SK-N-DZ (cell line): ENCODE measurements at regions not wholly inside any gene's neighbourhood (a gene's known extent, or its start where the extent isn't known, plus 50 kb on each side); places are given as distances from the start of the nearest gene placed in this dataset.

ENCODE experiments used
- DNase-seq: peaks from one replicate; pipeline ENCODE4 v3.0.0-alpha.2; 2015; ENCODE audit warnings: low spot score

GRCh38 chr18:10306779-10307178, 147.7 kb upstream of the APCDD1 start:
- no peak for DNase-seq

GRCh38 chr18:10308154-10308553, 146.3 kb upstream of the APCDD1 start:
- no peak for DNase-seq

- no peak for DNase-seq
These were observed 143.8 kb upstream of the APCDD1 start for GRCh38 chr18:10310626-10311025.

GRCh38 chr18:10312326-10313015, 142.0 kb upstream of the APCDD1 start:
- no peak for DNase-seq

- DNase-seq, result no peak
These were observed 141.5 kb upstream of the APCDD1 start for GRCh38 chr18:10313016-10313342.

- DNase-seq, result no peak
These were observed 140.4 kb upstream of the APCDD1 start for GRCh38 chr18:10314066-10314465.

- DNase-seq, result no peak
These were observed 138.9 kb upstream of the APCDD1 start for GRCh38 chr18:10315522-10315921.

GRCh38 chr18:10316778-10317177, 137.7 kb upstream of the APCDD1 start:
- DNase-seq, result no peak

GRCh38 chr18:10317864-10318690, 136.4 kb upstream of the APCDD1 start:
- no peak for DNase-seq

- DNase-seq, result no peak
These were observed 135.8 kb upstream of the APCDD1 start for GRCh38 chr18:10318691-10318970.

GRCh38 chr18:10319026-10319425, 135.4 kb upstream of the APCDD1 start:
- DNase-seq, result no peak

- no peak for DNase-seq
These were observed 134.4 kb upstream of the APCDD1 start for GRCh38 chr18:10319914-10320600.

GRCh38 chr18:10320791-10321190, 133.6 kb upstream of the APCDD1 start:
- no peak for DNase-seq

GRCh38 chr18:10321576-10321975, 132.9 kb upstream of the APCDD1 start:
- no peak for DNase-seq

- DNase-seq, result no peak
These were observed 132.4 kb upstream of the APCDD1 start for GRCh38 chr18:10322004-10322403.

GRCh38 chr18:10322435-10322834, 132.0 kb upstream of the APCDD1 start:
- no peak for DNase-seq

- no peak for DNase-seq
These were observed 125.3 kb upstream of the APCDD1 start for GRCh38 chr18:10329101-10329500.

- no peak for DNase-seq
These were observed 124.0 kb upstream of the APCDD1 start for GRCh38 chr18:10330428-10330827.

- DNase-seq, result no peak
These were observed 122.0 kb upstream of the APCDD1 start for GRCh38 chr18:10332452-10332851.

- DNase-seq, result no peak
These were observed 117.6 kb upstream of the APCDD1 start for GRCh38 chr18:10336749-10337350.

GRCh38 chr18:10340821-10341220, 113.6 kb upstream of the APCDD1 start:
- DNase-seq, result no peak

- no peak for DNase-seq
These were observed 110.7 kb upstream of the APCDD1 start for GRCh38 chr18:10343778-10344177.
